Endothelial cell of umbilical vein (primary cell): ENCODE measurements at regions not wholly inside any gene's neighbourhood (a gene's known extent, or its start where the extent isn't known, plus 50 kb on each side); places are given as distances from the start of the nearest gene placed in this dataset.

Source experiments
- BruUV-seq: library from RNA; stranded (reverse); fragments of 400-500 nt; replicated peaks from 2 replicates; lab custom pipeline; 2021; lab: Mats Ljungman, UMichigan
- CTCF ChIA-PET: fragments of 300-600, 350-600 bp; sonication (Branson Sonifier 250); formaldehyde crosslinking; loops from one replicate; lab custom pipeline; 2021; ENCODE audit warnings: antibody characterized with exemption, inconsistent platforms; lab: Charles Lee
- POLR2A ChIA-PET: fragments of 300-600, 350-600 bp; sonication (Branson Sonifier 250); formaldehyde crosslinking; loops from one replicate; lab custom pipeline; 2021; ENCODE audit warnings: antibody characterized with exemption, inconsistent platforms; lab: Charles Lee
- DNase-seq: peaks from one replicate; pipeline ENCODE4 v3.0.0-alpha.2; 2011; ENCODE audit warnings: low read depth, low spot score
- FAIRE-seq: peaks from 2 replicates; lab custom pipeline; 2011; peaks lifted over from hg19 to GRCh38; lab: Jason Lieb, UNC
- H2AFZ ChIP-seq: 2 replicates; pipeline ENCODE4 v1.6.0; 2012; ENCODE audit warnings: low read depth, low read length, control low read depth, inconsistent platforms
- H3K27ac ChIP-seq: 2 replicates; pipeline ENCODE4 v1.5.1; 2011; ENCODE audit warnings: low read depth, mild to moderate bottlenecking, control low read depth, low read length, moderate library complexity; ENCODE audit not compliant: insufficient read depth
- H3K27me3 ChIP-seq, 2 experiments: 2 replicates each; pipeline versions ENCODE4 v1.6.0 to v1.6.1; 2011; ENCODE audit warnings: low read length in 2 of 2, mixed read lengths in 1 of 2; ENCODE audit not compliant: control insufficient read depth in 2 of 2, insufficient read depth in 2 of 2
- H3K36me3 ChIP-seq, 2 experiments: 2 replicates in 1 of 2; 3 replicates in 1 of 2; pipeline ENCODE4 v1.5.1; 2011; ENCODE audit warnings: low read length in 2 of 2, mild to moderate bottlenecking in 1 of 2, moderate library complexity in 1 of 2; ENCODE audit not compliant: control insufficient read depth in 2 of 2, insufficient read depth in 2 of 2; ENCODE audit errors: extremely low read depth in 1 of 2
- H3K4me1 ChIP-seq: 3 replicates; pipeline ENCODE4 v1.5.1; 2011; ENCODE audit warnings: mild to moderate bottlenecking, low read length; ENCODE audit not compliant: control insufficient read depth, insufficient read depth; ENCODE audit errors: extremely low read depth
- H3K4me2 ChIP-seq: 2 replicates; pipeline ENCODE4 v1.6.1; 2011; ENCODE audit warnings: low read length, control low read depth, mixed read lengths; ENCODE audit not compliant: insufficient read depth
- H3K4me3 ChIP-seq, 3 experiments: fragments of 200-600 bp in 1 of 3; sonication (generic), shearing (Covaris generic) in 1 of 3; replicated peaks in 1 of 3; 2 replicates each; pipeline ENCODE4 v1.5.1; 2011 to 2016; ENCODE audit warnings: control low read depth in 3 of 3, low read length in 3 of 3, mild to moderate bottlenecking in 2 of 3, inconsistent platforms in 1 of 3, low read depth in 1 of 3, moderate library complexity in 1 of 3; ENCODE audit not compliant: insufficient read depth in 1 of 3
- H3K79me2 ChIP-seq: 2 replicates; pipeline ENCODE4 v1.6.0; 2012; ENCODE audit warnings: low read length, inconsistent platforms; ENCODE audit not compliant: control insufficient read depth, insufficient read depth
- H3K9ac ChIP-seq: replicated peaks from 2 replicates; pipeline ENCODE3; 2011; ENCODE audit warnings: low read length, control low read depth; ENCODE audit not compliant: insufficient read depth; ENCODE audit errors: extremely low read depth
- H3K9me1 ChIP-seq: replicated peaks from 3 replicates; pipeline ENCODE4 v1.6.0; 2011; ENCODE audit warnings: mild to moderate bottlenecking, low read length; ENCODE audit not compliant: control insufficient read depth, insufficient read depth; ENCODE audit errors: extremely low read depth
- H3K9me3 ChIP-seq: replicated peaks from 2 replicates; pipeline ENCODE4 v1.5.1; 2012; ENCODE audit warnings: low read length, inconsistent platforms; ENCODE audit not compliant: control insufficient read depth, insufficient read depth
- H4K20me1 ChIP-seq: replicated peaks from 2 replicates; pipeline ENCODE3; 2011; ENCODE audit warnings: mild to moderate bottlenecking, low read length; ENCODE audit not compliant: control insufficient read depth, insufficient read depth; ENCODE audit errors: extremely low read depth
- CTCF ChIP-seq, 2 donors: IDR thresholded peaks; 1 replicate in 1 of 2; 2 replicates in 1 of 2; pipeline ENCODE4 v1.5.1; 2011; ENCODE audit warnings: low read length in 2 of 2, mild to moderate bottlenecking in 2 of 2, moderate library complexity in 2 of 2, control low read depth in 1 of 2, inconsistent platforms in 1 of 2, low read depth in 1 of 2; ENCODE audit not compliant: insufficient read depth in 1 of 2; ENCODE audit errors: extremely low read depth in 1 of 2
- EZH2 ChIP-seq: IDR thresholded peaks from 2 replicates; pipeline ENCODE4 v1.6.1; 2012; ENCODE audit warnings: borderline replicate concordance, low read depth, mild to moderate bottlenecking, moderate library complexity, low read length, inconsistent platforms; ENCODE audit not compliant: severe bottlenecking
- FOS ChIP-seq: IDR thresholded peaks from 2 replicates; pipeline ENCODE4 v1.6.1; 2011; ENCODE audit warnings: mild to moderate bottlenecking, low read length, moderate library complexity, borderline replicate concordance; ENCODE audit not compliant: insufficient read depth
- GATA2 ChIP-seq: IDR thresholded peaks from 2 replicates; pipeline ENCODE4 v1.7.0; 2011; ENCODE audit warnings: low read depth, mild to moderate bottlenecking, moderate library complexity, mixed read lengths, low read length; ENCODE audit not compliant: insufficient read length, insufficient read depth
- JUN ChIP-seq: IDR thresholded peaks from 2 replicates; pipeline ENCODE4 v1.6.1; 2011; ENCODE audit warnings: borderline replicate concordance, low read depth; ENCODE audit not compliant: insufficient read length, insufficient read depth
- MAX ChIP-seq: IDR thresholded peaks from 2 replicates; pipeline ENCODE4 v1.6.1; 2011; ENCODE audit not compliant: insufficient read depth, insufficient read length
- MYC ChIP-seq: IDR thresholded peaks from one replicate; pipeline ENCODE4 v1.6.1; 2011; ENCODE audit warnings: mild to moderate bottlenecking, low read depth, low read length
- POLR2A ChIP-seq: IDR thresholded peaks from 2 replicates; pipeline ENCODE4 v1.6.1; 2012; ENCODE audit warnings: low read depth, mild to moderate bottlenecking, control low read depth, low read length
- POLR2AphosphoS5 ChIP-seq: IDR thresholded peaks from 2 replicates; pipeline ENCODE4 v1.6.1; 2012; ENCODE audit warnings: low read depth, mild to moderate bottlenecking, control low read depth, low read length, moderate library complexity; ENCODE audit not compliant: insufficient read depth
- dilution Hi-C: fragments of 300-500 bp; cut with MboI; formaldehyde crosslinking; loops from one replicate; pipeline ENCODE4 v1.15.0; 2019; ENCODE audit warnings: low sequenced_read_pairs; ENCODE audit not compliant: extremely low pct_ligation_motif_present
- intact Hi-C: fragments of 100-400 bp; cut with micrococcal nuclease; formaldehyde crosslinking; loops from one replicate; pipeline ENCODE4 v1.10.0; 2022

- Histone ChIP-seq H3K4me2 (no peak overlapping the region), H2AFZ (no peak overlapping the region), H3K27ac (no peak overlapping the region), H3K36me3 (no peaks in the 10 kb centered on the region), H3K9me3 (no peaks in the 10 kb centered on the region), H3K4me3 (no peak overlapping the region), H3K9ac (no peak overlapping the region), H3K4me1 (peaks cover 15% of the 10 kb centered on the region), H3K27me3 (no peaks in the 10 kb centered on the region), H4K20me1 (no peaks in the 10 kb centered on the region), H3K9me1 (no peaks in the 10 kb centered on the region), H3K79me2 (no peaks in the 10 kb centered on the region)
- no peak for FAIRE-seq
- dilution Hi-C loops (no loop called here), intact Hi-C loops (loop anchor here (10.0 kb wide), 1 partner anchor 76 kb away; no protein-coding TSS in a partner anchor)
- BruUV-seq = no TSS peak
- TF ChIP-seq GATA2 (no peak), FOS (no peak), MAX (no peak), MYC (no peak), POLR2AphosphoS5 (no peak), POLR2A (no peak), JUN (no peak), EZH2 (no peak), CTCF (IDR thresholded peaks at IDR 0.05; ENCODE audit: extremely low read depth in 1 of 2, insufficient read depth in 1 of 2, low read depth in 1 of 2, low read length in 2 of 2) (no peak)
- DNase-seq = no peak
- ChIA-PET POLR2A (no interaction called here), CTCF (interaction anchor here (0.8 to 1.5 kb wide), 2 partner anchors 9 to 18 kb away, joined by 5 read pairs; no protein-coding TSS in a partner anchor)
These were observed 121.7 kb upstream of the ZNF366 start for GRCh38 chr5:72628771-72629371.
